ENCODE measurements at regions not wholly inside any gene's neighbourhood (a gene's known extent, or its start where the extent isn't known, plus 50 kb on each side); places are given as distances from the start of the nearest gene placed in this dataset.

DNA sequence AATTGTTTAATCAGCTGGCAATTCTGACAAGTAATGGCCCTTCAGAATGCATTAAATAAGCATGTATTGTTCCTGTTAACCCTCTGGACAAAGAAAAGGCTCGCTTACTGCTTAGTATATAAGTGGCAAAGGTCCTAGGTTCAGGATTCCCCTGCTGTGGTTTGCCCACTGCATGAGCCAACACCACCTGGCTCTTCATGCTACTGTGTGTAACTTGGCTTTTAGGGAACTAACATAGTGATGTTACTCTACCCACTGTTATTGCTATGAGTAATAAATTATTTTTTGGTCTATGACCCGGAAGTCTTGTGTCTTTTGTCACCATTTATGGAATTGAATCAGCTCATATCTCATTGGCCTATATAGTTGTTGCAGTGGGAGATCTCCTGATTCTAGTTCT lies 791.7 kb upstream of the PHF14 start:
- Histone ChIP-seq H3K27ac (no peak overlapping the region), H3K9me3 (ENCODE audit: low read depth) (no peaks in the 10 kb centered on the region), H3K4me1 (ENCODE audit: low read depth) (no peaks in the 10 kb centered on the region), H3K27me3 (no peaks in the 10 kb centered on the region), H3K36me3 (no peaks in the 10 kb centered on the region), H3K4me3 (no peak overlapping the region)
- no peak for DNase-seq (ENCODE audit: low read depth in 1 of 2, low spot score in 1 of 2)
- TF ChIP-seq, protein P1, sequence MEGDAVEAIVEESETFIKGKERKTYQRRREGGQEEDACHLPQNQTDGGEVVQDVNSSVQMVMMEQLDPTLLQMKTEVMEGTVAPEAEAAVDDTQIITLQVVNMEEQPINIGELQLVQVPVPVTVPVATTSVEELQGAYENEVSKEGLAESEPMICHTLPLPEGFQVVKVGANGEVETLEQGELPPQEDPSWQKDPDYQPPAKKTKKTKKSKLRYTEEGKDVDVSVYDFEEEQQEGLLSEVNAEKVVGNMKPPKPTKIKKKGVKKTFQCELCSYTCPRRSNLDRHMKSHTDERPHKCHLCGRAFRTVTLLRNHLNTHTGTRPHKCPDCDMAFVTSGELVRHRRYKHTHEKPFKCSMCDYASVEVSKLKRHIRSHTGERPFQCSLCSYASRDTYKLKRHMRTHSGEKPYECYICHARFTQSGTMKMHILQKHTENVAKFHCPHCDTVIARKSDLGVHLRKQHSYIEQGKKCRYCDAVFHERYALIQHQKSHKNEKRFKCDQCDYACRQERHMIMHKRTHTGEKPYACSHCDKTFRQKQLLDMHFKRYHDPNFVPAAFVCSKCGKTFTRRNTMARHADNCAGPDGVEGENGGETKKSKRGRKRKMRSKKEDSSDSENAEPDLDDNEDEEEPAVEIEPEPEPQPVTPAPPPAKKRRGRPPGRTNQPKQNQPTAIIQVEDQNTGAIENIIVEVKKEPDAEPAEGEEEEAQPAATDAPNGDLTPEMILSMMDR (IDR thresholded peaks at IDR 0.05; ENCODE audit: low read depth, low read length) = no peak

DNA sequence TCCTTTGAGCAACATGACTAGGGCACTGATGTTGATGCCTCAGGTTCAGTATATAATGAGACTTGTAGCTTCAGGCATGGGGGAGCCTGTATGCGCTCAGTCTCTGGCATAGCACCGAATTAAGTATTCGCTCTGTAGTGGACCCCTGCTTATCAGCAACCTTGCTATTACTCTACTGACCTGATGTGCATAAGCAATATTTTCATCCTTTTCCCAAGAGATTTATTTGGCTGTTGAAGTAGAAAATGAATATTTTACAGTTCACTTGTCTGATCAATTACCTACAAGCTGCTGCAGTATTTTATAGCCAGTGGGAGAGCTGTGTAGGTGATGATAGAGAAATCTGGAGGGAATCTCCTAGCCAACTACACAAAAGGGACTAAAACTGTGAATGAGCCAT lies 781.6 kb upstream of the PHF14 start:
- H3K4me3 ChIP-seq = no peak overlapping the region
- H3K4me1 ChIP-seq (ENCODE audit: low read depth) = no peaks in the 10 kb centered on the region
- no peak overlapping the region for H3K27ac ChIP-seq
- no peaks in the 10 kb centered on the region for H3K36me3 ChIP-seq
- DNase-seq (ENCODE audit: low read depth in 1 of 2, low spot score in 1 of 2) = no peak
- H3K9me3 ChIP-seq (ENCODE audit: low read depth) = no peaks in the 10 kb centered on the region
- H3K27me3 ChIP-seq = no peaks in the 10 kb centered on the region
- TF ChIP-seq, protein P1 (IDR thresholded peaks at IDR 0.05; ENCODE audit: low read depth, low read length) = no peak

DNA sequence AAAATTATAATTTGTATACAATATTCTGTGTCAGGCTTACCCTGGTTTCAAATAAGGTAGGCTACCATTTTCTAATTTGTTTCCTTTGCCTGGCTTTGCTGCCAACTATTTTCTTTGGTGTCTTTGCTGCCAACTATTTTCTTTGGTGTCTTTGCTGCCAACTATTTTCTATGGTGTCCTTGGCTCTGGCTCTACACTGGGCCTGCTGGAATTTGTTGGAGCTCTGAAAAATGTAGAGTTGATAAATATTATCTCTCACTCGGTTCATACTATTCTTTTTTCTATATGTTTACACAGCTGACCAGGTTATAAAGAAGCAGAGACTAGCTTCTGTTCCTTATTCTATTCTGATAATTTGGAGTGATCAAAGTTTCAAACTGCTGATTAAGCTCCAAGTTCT lies 768.0 kb upstream of the PHF14 start:
- no peaks in the 10 kb centered on the region for H3K9me3 ChIP-seq (ENCODE audit: low read depth)
- H3K4me1 ChIP-seq (ENCODE audit: low read depth) = no peaks in the 10 kb centered on the region
- no peak overlapping the region for H3K4me3 ChIP-seq
- no peak overlapping the region for H3K27ac ChIP-seq
- no peak for DNase-seq (ENCODE audit: low read depth in 1 of 2, low spot score in 1 of 2)
- H3K36me3 ChIP-seq = no peaks in the 10 kb centered on the region
- TF ChIP-seq, protein P1 (IDR thresholded peaks at IDR 0.05; ENCODE audit: low read depth, low read length) = no peak
- no peaks in the 10 kb centered on the region for H3K27me3 ChIP-seq

DNA sequence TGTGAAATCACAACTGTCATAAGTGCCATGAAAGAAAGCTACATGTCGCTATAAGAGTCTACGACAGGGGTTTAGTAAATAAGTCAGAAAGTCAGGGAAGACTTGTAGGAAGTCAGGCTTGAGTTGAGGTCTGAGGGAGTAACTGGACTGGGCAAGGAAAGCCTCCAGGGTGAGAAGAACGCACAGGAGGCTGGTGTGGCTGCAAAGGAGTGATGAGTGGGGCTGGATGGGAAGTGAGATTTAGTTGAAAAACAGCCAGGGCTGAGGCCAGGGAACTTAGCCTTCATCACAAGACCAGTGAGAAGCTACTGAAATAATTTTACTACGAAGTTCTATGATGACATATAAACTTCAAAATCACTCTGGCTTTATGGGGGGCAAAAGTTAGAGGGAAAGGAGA lies 763.7 kb upstream of the PHF14 start:
- Histone ChIP-seq H3K4me3 (no peak overlapping the region), H3K36me3 (no peaks in the 10 kb centered on the region), H3K9me3 (ENCODE audit: low read depth) (no peaks in the 10 kb centered on the region), H3K4me1 (ENCODE audit: low read depth) (no peaks in the 10 kb centered on the region), H3K27ac (no peak overlapping the region), H3K27me3 (no peaks in the 10 kb centered on the region)
- TF ChIP-seq, protein P1 (IDR thresholded peaks at IDR 0.05; ENCODE audit: low read depth, low read length) = no peak
- DNase-seq (ENCODE audit: low read depth in 1 of 2, low spot score in 1 of 2) = no peak

DNA sequence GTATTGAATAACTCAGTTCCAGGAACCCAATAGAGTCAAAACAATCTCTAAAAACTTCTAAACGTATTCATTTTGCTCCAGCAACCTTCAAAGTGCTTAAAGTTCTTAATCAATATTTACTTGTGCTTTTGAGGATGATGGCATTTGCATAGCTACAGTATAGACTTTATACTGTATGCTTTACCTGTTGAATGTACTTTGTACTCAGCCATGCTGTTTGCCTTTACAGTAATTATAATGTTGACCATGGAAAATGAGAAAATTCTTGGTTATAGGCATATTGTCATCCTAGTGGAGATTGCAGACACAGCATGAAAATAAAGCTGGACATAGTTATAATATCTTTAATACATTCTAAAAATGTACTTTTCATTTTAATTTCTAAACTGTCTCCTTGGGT lies 762.7 kb upstream of the PHF14 start:
- Histone ChIP-seq H3K4me3 (no peak overlapping the region), H3K36me3 (no peaks in the 10 kb centered on the region), H3K27me3 (no peaks in the 10 kb centered on the region), H3K27ac (no peak overlapping the region), H3K9me3 (ENCODE audit: low read depth) (no peaks in the 10 kb centered on the region), H3K4me1 (ENCODE audit: low read depth) (no peaks in the 10 kb centered on the region)
- TF ChIP-seq, protein P1 (IDR thresholded peaks at IDR 0.05; ENCODE audit: low read depth, low read length) = no peak
- DNase-seq (ENCODE audit: low read depth in 1 of 2, low spot score in 1 of 2) = no peak

DNA sequence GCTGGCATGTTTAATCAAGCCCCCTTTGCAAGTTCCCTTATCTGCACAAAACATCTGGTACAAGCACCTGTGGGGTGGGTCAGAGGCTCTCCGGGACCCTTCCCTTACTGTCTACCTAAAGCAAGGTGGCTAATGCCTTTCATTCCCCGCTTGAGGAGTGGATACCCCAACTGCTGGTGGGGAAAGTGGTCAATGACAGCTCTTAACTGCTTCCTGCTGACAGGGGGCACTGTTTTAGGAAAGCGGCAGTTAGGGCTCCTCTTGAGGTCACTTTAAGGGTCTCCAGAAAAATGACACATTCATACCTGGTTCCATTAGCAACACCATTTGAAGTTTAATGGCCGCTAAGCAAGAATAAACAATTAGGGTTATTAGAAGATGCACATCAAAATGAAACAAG lies 761.8 kb upstream of the PHF14 start:
- no peak overlapping the region for H3K27ac ChIP-seq
- no peaks in the 10 kb centered on the region for H3K36me3 ChIP-seq
- TF ChIP-seq, protein P1 (IDR thresholded peaks at IDR 0.05; ENCODE audit: low read depth, low read length) = no peak
- H3K27me3 ChIP-seq = no peaks in the 10 kb centered on the region
- H3K4me1 ChIP-seq (ENCODE audit: low read depth) = no peaks in the 10 kb centered on the region
- H3K9me3 ChIP-seq (ENCODE audit: low read depth) = no peaks in the 10 kb centered on the region
- H3K4me3 ChIP-seq = no peak overlapping the region
- DNase-seq (ENCODE audit: low read depth in 1 of 2, low spot score in 1 of 2) = no peak

Data from cardiac muscle cell (in vitro differentiated cells and primary cell).